Activated CD8-positive, alpha-beta memory T cell treated with anti-CD3 and anti-CD28 coated beads, Interleukin-2, amount 10 ng/mL, durations not matched to agents 7 days and 5 days (primary cell): ENCODE measurements at regions not wholly inside any gene's neighbourhood (a gene's known extent, or its start where the extent isn't known, plus 50 kb on each side); places are given as distances from the start of the nearest gene placed in this dataset.
"Not testable (repeated sequence)": the region's sequence is repeated elsewhere in the genome, so short reads cannot be mapped to it uniquely, and the experiment has no call there.

Source experiments
- ATAC-seq: fragments of 150-1000 bp; cut with Tn5 transposase; one replicate; pipeline ENCODE4 v1.10.0; 2021; ENCODE audit warnings: moderate library complexity
- CTCF ChIA-PET: fragments of 350-600 bp; sonication (Branson Sonifier 250); formaldehyde crosslinking; loops from one replicate; lab custom pipeline; 2021; ENCODE audit warnings: antibody characterized with exemption; lab: Charles Lee
- DNase-seq: peaks from one replicate; pipeline ENCODE4 v3.0.0-alpha.2; 2020
- H3K27ac Mint-ChIP-seq: one replicate; pipeline ENCODE4 v1.8.0; 2021; ENCODE audit warnings: mild to moderate bottlenecking, mixed read lengths
- H3K27me3 Mint-ChIP-seq: one replicate; pipeline ENCODE4 v1.8.0; 2021; ENCODE audit warnings: mixed read lengths
- H3K36me3 Mint-ChIP-seq: one replicate; pipeline ENCODE4 v1.8.0; 2021; ENCODE audit warnings: mild to moderate bottlenecking, mixed read lengths
- H3K4me1 Mint-ChIP-seq: one replicate; pipeline ENCODE4 v1.8.0; 2021; ENCODE audit warnings: mixed read lengths
- H3K4me3 Mint-ChIP-seq: one replicate; pipeline ENCODE4 v1.8.0; 2021; ENCODE audit warnings: mild to moderate bottlenecking, moderate library complexity, mixed read lengths
- H3K9me3 Mint-ChIP-seq: one replicate; pipeline ENCODE4 v1.8.0; 2022; ENCODE audit warnings: low read depth, mixed read lengths

DNA sequence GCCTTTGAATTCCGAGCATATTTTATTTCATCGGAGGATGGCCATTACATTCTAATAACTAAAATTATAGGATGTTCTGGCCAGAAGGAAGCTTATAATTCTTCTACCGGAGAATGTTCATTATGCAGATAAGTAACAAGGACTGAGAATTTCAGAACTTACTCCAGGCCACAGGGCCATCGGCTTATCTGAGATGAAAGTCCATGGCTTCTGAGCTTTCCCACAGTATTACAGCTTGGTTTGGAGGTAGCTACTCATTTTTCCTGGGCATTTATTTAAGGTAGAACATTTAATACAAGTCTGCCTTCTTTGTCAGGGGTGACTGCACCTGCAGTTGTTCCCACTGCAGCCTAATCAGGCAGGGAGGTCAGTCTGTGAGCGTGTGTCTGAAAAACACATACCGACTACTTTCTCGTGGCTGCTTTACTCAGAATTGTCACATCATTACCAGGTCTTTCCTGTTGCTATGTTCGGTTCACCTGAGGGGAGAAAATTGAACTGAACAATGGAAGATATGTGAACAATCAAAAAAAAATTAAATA lies 219.7 kb upstream of the CPHXL start:
- H3K4me1 Mint-ChIP-seq = no peaks in the 10 kb centered on the region
- H3K36me3 Mint-ChIP-seq = no peaks in the 10 kb centered on the region
- no peaks in the 10 kb centered on the region for H3K9me3 Mint-ChIP-seq
- no peak overlapping the region for H3K4me3 Mint-ChIP-seq
- no peak for DNase-seq
- no peak overlapping the region for H3K27ac Mint-ChIP-seq
- no peaks in the 10 kb centered on the region for H3K27me3 Mint-ChIP-seq
- ATAC-seq = no peak
- CTCF ChIA-PET = no interaction called here

DNA sequence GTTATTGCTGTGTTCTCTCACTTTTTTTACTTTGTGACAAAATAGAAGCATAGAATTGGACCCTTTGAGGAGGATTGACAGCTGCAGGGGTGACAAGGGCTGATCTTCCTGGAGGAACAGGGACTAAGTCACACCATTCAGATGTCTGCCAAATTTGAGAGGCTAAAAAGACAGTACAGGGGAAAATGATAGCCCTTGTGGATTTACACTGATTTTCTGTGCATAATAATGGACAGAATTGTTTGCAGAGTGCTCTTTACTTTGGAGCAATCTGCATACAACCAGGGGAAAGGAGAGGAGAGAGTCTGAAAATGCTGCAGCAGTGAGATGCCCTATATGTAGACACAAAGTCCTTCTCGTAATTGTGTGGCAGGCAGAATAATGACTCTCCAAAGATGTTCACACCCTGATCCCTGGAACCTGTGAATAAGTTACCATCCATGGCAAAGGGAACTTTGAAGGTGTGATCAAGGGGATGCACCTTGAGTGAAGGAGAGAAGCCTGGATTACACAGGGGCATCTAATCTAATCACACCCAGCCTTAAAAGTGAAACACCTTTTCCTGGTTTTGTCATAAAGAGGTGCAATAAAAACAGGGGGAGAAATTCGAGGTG lies 221.4 kb upstream of the CPHXL start:
- Mint-ChIP-seq H3K4me3 (no peak overlapping the region), H3K4me1 (no peaks in the 10 kb centered on the region), H3K27me3 (no peaks in the 10 kb centered on the region), H3K9me3 (no peaks in the 10 kb centered on the region), H3K36me3 (no peaks in the 10 kb centered on the region), H3K27ac (no peak overlapping the region)
- CTCF ChIA-PET = no interaction called here
- no peak for DNase-seq
- no peak for ATAC-seq

GRCh38 chr16:75948441-75948840 lies 222.2 kb upstream of the CPHXL start:
- H3K36me3 Mint-ChIP-seq = no peaks in the 10 kb centered on the region
- no peak for DNase-seq
- CTCF ChIA-PET = no interaction called here

DNA sequence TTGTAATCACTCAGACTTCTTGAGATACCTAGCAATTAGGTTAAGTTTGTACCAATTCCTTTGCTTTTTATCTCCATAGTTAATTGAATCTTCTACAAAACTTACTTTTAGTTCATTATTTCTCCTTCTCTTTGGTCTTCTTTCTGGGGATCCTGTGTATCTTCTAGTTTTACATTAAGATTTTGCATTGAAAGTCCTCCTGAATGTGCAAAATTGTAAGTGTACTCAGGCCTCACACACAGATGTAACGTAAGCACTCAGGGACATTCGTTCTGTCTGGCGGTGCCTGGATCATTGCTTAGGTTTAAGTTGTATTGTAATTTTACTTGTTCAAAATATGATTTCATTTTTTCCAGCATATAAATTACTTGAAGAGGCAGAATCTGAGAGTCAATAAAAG lies 222.6 kb upstream of the CPHXL start:
- ATAC-seq = no peak

More at GRCh38 chr16:75948441-75948840, 222.2 kb upstream of the CPHXL start:
- no peak for ATAC-seq
- Mint-ChIP-seq H3K4me1 (no peaks in the 10 kb centered on the region), H3K4me3 (no peak overlapping the region), H3K9me3 (no peaks in the 10 kb centered on the region), H3K27me3 (no peaks in the 10 kb centered on the region), H3K27ac (no peak overlapping the region)

DNA sequence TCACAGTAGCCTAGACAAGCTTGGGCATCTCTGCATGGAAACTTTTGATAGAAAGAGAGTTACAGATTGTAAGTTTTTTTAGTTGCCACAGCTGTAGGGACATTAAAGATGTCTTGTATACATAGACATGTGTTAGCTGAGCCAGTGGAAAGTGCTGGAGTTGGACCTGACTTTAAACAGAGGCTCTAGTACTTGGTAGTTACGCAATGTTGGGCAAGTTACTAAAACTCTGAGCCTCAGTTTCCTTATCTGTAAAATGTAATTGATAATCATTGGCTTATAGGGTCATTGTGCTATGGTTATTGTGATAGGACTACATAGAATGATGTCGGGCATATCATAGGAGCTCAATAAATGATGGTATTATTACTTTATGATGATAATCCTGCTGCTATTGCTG lies 225.8 kb upstream of the CPHXL start:
- no peaks in the 10 kb centered on the region for H3K4me1 Mint-ChIP-seq
- CTCF ChIA-PET = no interaction called here
- no peak for ATAC-seq

More for the DNA sequence above, 222.6 kb upstream of the CPHXL start:
- Mint-ChIP-seq H3K4me1 (no peaks in the 10 kb centered on the region), H3K27ac (no peak overlapping the region), H3K36me3 (no peaks in the 10 kb centered on the region), H3K4me3 (no peak overlapping the region), H3K27me3 (no peaks in the 10 kb centered on the region), H3K9me3 (no peaks in the 10 kb centered on the region)
- DNase-seq = no peak
- CTCF ChIA-PET = no interaction called here

DNA sequence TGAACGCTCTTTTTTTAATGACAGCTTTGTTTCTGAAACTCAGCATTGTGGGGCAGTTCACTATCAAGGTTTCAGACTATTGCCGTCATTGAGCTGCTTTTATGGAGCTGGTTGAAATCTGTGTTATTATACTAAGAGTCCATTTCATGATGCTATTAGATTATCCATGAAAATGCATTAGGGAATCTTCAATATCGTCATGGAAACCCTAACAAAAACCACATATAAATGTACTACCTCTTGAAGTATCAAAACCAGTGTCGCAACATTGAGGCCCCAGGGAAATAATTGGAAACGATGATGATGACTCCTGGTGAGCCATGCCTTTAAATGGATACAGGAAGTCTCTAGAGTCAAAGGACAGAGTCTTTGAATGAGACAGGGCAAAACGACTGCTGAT lies 231.6 kb upstream of the CPHXL start:
- no peak for ATAC-seq
- Mint-ChIP-seq H3K27ac (no peak overlapping the region), H3K9me3 (peaks cover 6% of the 10 kb centered on the region), H3K36me3 (no peaks in the 10 kb centered on the region), H3K4me3 (no peak overlapping the region), H3K27me3 (no peaks in the 10 kb centered on the region), H3K4me1 (no peaks in the 10 kb centered on the region)
- CTCF ChIA-PET = no interaction called here
- DNase-seq = no peak

More for the DNA sequence above, 225.8 kb upstream of the CPHXL start:
- no peak for DNase-seq
- Mint-ChIP-seq H3K27ac (no peak overlapping the region), H3K27me3 (no peaks in the 10 kb centered on the region), H3K36me3 (no peaks in the 10 kb centered on the region), H3K4me3 (no peak overlapping the region), H3K9me3 (peaks cover 2% of the 10 kb centered on the region)

- Mint-ChIP-seq H3K4me3 (no peak overlapping the region), H3K4me1 (no peaks in the 10 kb centered on the region), H3K27me3 (no peaks in the 10 kb centered on the region), H3K27ac (no peak overlapping the region), H3K9me3 (peaks cover 3% of the 10 kb centered on the region), H3K36me3 (no peaks in the 10 kb centered on the region)
- ATAC-seq (no peak), DNase-seq (no peak)
- CTCF ChIA-PET = no interaction called here
Observed at GRCh38 chr16:75965504-75966374, 239.4 kb upstream of the CPHXL start.

GRCh38 chr16:75969120-75969519 lies 242.8 kb upstream of the CPHXL start:
- DNase-seq, H3K27ac Mint-ChIP-seq, ATAC-seq, H3K27me3 Mint-ChIP-seq, H3K4me3 Mint-ChIP-seq, H3K4me1 Mint-ChIP-seq, H3K36me3 Mint-ChIP-seq, CTCF ChIA-PET, H3K9me3 Mint-ChIP-seq: not testable (repeated sequence)

- CTCF ChIA-PET = no interaction called here
- Mint-ChIP-seq H3K4me1 (no peaks in the 10 kb centered on the region), H3K36me3 (no peaks in the 10 kb centered on the region), H3K27me3 (no peaks in the 10 kb centered on the region), H3K27ac (no peak overlapping the region), H3K9me3 (no peaks in the 10 kb centered on the region), H3K4me3 (no peak overlapping the region)
- ATAC-seq (no peak), DNase-seq (no peak)
Observed at GRCh38 chr16:75971334-75971733, 245.0 kb upstream of the CPHXL start.

DNA sequence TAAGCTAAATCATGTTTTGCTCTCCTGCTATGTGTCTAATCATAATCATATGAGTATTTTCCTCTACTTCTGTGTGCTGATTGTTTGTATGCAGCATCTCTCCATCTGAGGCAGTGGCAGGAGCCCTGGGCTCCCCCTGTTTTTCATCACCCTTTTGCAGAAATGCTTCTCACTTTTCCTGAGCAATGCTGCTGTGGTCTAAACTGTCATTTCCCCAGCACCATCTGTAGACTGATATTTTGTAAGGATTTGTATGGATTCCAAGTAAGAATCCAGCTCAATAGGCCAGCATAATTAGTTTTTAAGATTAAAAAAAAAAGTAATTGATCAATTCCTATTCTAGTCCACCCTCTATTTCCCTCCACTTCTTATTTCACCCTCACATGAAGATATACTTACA lies 257.0 kb upstream of the CPHXL start:
- CTCF ChIA-PET = no interaction called here
- H3K4me1 Mint-ChIP-seq = no peaks in the 10 kb centered on the region
- peaks cover 6% of the 10 kb centered on the region for H3K9me3 Mint-ChIP-seq
- no peaks in the 10 kb centered on the region for H3K36me3 Mint-ChIP-seq
- no peak overlapping the region for H3K4me3 Mint-ChIP-seq
- H3K27ac Mint-ChIP-seq = no peak overlapping the region
- no peak for ATAC-seq
- DNase-seq = no peak
- no peaks in the 10 kb centered on the region for H3K27me3 Mint-ChIP-seq

DNA sequence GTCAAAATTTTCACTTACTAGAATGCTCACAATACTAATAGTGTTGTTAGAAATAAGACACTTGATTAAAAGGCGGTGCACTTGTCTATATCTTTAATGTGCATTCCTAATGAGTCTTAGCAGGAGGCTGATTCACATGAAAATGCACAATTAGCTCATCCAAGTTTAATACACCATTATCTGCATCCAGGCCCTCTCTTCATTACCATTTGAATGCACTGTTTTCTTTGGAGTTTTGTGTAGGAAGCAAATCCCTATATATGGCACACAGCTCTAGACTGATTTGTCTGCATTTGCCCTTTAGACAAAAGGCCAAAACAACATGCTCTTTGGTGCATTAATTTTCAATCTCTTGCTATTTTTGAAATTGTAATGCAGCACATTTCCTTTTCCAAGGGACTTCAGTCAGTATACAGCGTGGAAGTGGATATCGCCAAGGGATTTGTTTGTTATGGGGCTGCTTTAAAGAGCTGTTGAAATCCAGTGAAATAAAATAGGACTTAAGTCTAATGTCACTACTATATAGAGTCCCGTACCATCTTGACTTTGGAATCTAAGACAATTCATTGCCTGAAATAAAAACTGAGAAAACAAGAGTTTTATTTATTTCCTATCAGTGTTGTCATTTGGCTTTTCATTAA lies 257.6 kb upstream of the CPHXL start:
- H3K27ac Mint-ChIP-seq = no peak overlapping the region
- no peaks in the 10 kb centered on the region for H3K4me1 Mint-ChIP-seq
- DNase-seq (no peak), ATAC-seq (no peak)
- no peaks in the 10 kb centered on the region for H3K27me3 Mint-ChIP-seq
- H3K4me3 Mint-ChIP-seq = no peak overlapping the region
- no peaks in the 10 kb centered on the region for H3K36me3 Mint-ChIP-seq
- CTCF ChIA-PET = no interaction called here
- peaks cover 7% of the 10 kb centered on the region for H3K9me3 Mint-ChIP-seq

DNA sequence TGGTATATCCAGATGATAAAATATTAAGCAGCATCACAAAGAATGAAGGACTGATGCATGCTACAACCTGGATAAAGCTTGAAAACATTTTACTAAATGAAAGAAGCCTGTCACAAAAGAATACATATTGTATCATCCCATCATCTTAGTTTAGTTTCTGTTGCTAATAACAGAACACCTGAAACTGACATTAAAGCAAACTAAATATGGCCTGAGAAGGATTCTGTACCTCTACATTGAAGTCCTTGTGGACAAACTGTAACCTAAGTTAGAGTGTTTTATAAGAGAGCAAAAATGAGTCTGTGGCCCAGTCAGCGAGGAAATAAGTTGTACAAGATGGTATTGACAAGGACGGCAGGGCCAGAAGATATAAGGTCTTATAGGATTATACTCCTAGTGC lies 261.0 kb upstream of the CPHXL start:
- no peak overlapping the region for H3K27ac Mint-ChIP-seq
- ATAC-seq = no peak

DNA sequence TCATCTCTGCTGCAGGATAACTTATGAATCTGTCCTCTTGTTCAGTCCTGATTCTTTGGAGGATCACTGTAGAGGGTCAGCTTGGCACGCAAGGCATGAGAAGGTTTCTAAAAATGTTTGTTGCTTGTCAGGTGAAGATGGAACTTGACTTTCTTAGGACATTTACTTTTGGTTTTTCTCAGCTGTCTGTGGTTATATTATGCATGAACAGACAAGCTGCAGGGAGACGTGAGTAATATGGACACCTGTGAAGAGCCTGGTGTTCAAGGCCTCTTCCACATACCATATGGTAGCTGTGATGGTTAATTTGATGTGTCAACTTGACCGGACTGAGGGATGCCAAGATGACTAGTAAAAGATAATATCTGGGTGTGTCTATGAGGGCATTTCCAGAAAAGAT lies 270.2 kb upstream of the CPHXL start:
- no peaks in the 10 kb centered on the region for H3K27me3 Mint-ChIP-seq
- CTCF ChIA-PET = no interaction called here
- no peak overlapping the region for H3K27ac Mint-ChIP-seq
- DNase-seq = no peak
- ATAC-seq = no peak
- H3K4me3 Mint-ChIP-seq = no peak overlapping the region
- H3K9me3 Mint-ChIP-seq = peaks cover 8% of the 10 kb centered on the region
- no peaks in the 10 kb centered on the region for H3K36me3 Mint-ChIP-seq
- no peaks in the 10 kb centered on the region for H3K4me1 Mint-ChIP-seq

More for the DNA sequence above, 261.0 kb upstream of the CPHXL start:
- Mint-ChIP-seq H3K4me3 (no peak overlapping the region), H3K4me1 (no peaks in the 10 kb centered on the region), H3K27me3 (no peaks in the 10 kb centered on the region), H3K9me3 (peaks cover 11% of the 10 kb centered on the region), H3K36me3 (no peaks in the 10 kb centered on the region)
- CTCF ChIA-PET = no interaction called here
- no peak for DNase-seq

DNA sequence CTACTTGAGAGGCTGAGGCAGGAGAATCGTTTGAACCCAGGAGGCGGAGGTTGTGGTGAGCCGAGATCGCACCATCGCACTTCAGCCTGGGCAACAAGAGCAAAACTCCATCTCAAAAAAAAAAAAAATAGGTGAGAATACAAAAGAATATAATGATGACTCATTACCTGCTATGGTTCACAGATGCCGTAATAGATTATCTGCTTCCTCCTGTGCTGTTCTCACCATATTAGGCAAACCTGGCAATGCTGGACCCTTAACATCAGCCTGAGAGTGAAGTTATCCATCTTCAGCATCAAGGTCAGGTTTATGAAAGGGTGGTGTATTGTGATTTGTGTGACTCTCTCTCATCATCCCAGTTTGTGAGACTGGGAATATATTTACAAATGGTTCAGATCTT lies 271.3 kb upstream of the CPHXL start:
- Mint-ChIP-seq H3K36me3 (no peaks in the 10 kb centered on the region), H3K27me3 (no peaks in the 10 kb centered on the region)

More for the DNA sequence above, 271.3 kb upstream of the CPHXL start:
- Mint-ChIP-seq H3K4me3 (no peak overlapping the region), H3K4me1 (no peaks in the 10 kb centered on the region), H3K9me3 (peaks cover 8% of the 10 kb centered on the region), H3K27ac (no peak overlapping the region)
- ATAC-seq (no peak), DNase-seq (no peak)
- CTCF ChIA-PET = no interaction called here
